ENCODE measurements at regions not wholly inside any gene's neighbourhood (a gene's known extent, or its start where the extent isn't known, plus 50 kb on each side); places are given as distances from the start of the nearest gene placed in this dataset.

DNA sequence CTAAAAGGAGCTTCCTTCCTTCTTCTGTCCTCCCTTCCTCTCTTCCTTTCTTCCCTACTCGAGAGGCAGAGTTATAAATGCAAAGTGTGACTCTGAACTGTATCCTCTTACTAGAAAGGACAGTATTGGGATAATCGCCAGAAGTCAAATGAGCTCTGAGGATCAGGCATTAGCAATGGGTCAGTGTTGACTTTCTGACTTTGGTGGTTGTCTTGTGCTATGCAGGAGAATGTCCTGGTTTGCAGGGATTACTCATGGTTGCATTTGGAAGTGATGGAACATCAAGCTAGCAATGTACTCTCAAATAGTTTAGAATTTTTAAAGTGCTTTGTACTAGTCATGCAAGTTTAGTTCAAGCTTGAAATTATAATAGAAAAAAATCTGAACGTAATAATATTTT is 115.6 kb downstream of the TXNL1 start:
- no peak for TF ChIP-seq POLR2AphosphoS5 (IDR thresholded peaks at IDR 0.05)
- no peak for TF ChIP-seq EP300 (IDR thresholded peaks at IDR 0.05)
- no peak for TF ChIP-seq POLR2A (IDR thresholded peaks at IDR 0.05; ENCODE audit: low read depth)
- TF ChIP-seq, protein P1, sequence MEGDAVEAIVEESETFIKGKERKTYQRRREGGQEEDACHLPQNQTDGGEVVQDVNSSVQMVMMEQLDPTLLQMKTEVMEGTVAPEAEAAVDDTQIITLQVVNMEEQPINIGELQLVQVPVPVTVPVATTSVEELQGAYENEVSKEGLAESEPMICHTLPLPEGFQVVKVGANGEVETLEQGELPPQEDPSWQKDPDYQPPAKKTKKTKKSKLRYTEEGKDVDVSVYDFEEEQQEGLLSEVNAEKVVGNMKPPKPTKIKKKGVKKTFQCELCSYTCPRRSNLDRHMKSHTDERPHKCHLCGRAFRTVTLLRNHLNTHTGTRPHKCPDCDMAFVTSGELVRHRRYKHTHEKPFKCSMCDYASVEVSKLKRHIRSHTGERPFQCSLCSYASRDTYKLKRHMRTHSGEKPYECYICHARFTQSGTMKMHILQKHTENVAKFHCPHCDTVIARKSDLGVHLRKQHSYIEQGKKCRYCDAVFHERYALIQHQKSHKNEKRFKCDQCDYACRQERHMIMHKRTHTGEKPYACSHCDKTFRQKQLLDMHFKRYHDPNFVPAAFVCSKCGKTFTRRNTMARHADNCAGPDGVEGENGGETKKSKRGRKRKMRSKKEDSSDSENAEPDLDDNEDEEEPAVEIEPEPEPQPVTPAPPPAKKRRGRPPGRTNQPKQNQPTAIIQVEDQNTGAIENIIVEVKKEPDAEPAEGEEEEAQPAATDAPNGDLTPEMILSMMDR (IDR thresholded peaks at IDR 0.05) = no peak
